ENCODE measurements at regions not wholly inside any gene's neighbourhood (a gene's known extent, or its start where the extent isn't known, plus 50 kb on each side); places are given as distances from the start of the nearest gene placed in this dataset.

GRCh38 chr1:191739544-191739943 is 418.7 kb upstream of the RGS18 start:
- no peak overlapping the region for H3K4me3 ChIP-seq (ENCODE audit: severe bottlenecking)
- H3K4me1 ChIP-seq (ENCODE audit: insufficient read depth, poor library complexity, severe bottlenecking), result no peaks in the 10 kb centered on the region
- no peaks in the 10 kb centered on the region for H3K9me3 ChIP-seq (ENCODE audit: severe bottlenecking)
- no peak overlapping the region for H3K27ac ChIP-seq (ENCODE audit: poor library complexity, severe bottlenecking)
- no peak for DNase-seq (ENCODE audit: low spot score)
- ATAC-seq (ENCODE audit: low read depth), result no peak
- H3K27me3 ChIP-seq (ENCODE audit: insufficient read depth, poor library complexity, severe bottlenecking), result no peaks in the 10 kb centered on the region
- H3K36me3 ChIP-seq (ENCODE audit: low read depth), result no peaks in the 10 kb centered on the region
- no peak for TF ChIP-seq CTCF (IDR thresholded peaks at IDR 0.05; ENCODE audit: poor library complexity, severe bottlenecking)

- Histone ChIP-seq H3K4me3 (ENCODE audit: severe bottlenecking) (no peak overlapping the region), H3K9me3 (ENCODE audit: severe bottlenecking) (no peaks in the 10 kb centered on the region), H3K27me3 (ENCODE audit: insufficient read depth, poor library complexity, severe bottlenecking) (no peaks in the 10 kb centered on the region), H3K4me1 (ENCODE audit: insufficient read depth, poor library complexity, severe bottlenecking) (no peaks in the 10 kb centered on the region), H3K27ac (ENCODE audit: poor library complexity, severe bottlenecking) (no peak overlapping the region), H3K36me3 (ENCODE audit: low read depth) (no peaks in the 10 kb centered on the region)
- DNase-seq (ENCODE audit: low spot score), result no peak
- no peak for TF ChIP-seq CTCF (IDR thresholded peaks at IDR 0.05; ENCODE audit: poor library complexity, severe bottlenecking)
- no peak for ATAC-seq (ENCODE audit: low read depth)
These were observed 405.9 kb upstream of the RGS18 start for GRCh38 chr1:191752342-191752741.

- no peak overlapping the region for H3K4me3 ChIP-seq (ENCODE audit: severe bottlenecking)
- H3K27ac ChIP-seq (ENCODE audit: poor library complexity, severe bottlenecking), result no peak overlapping the region
- no peaks in the 10 kb centered on the region for H3K4me1 ChIP-seq (ENCODE audit: insufficient read depth, poor library complexity, severe bottlenecking)
- H3K9me3 ChIP-seq (ENCODE audit: severe bottlenecking), result no peaks in the 10 kb centered on the region
- no peaks in the 10 kb centered on the region for H3K36me3 ChIP-seq (ENCODE audit: low read depth)
- ATAC-seq (ENCODE audit: low read depth) (no peak), DNase-seq (ENCODE audit: low spot score) (no peak)
- peaks cover 2% of the 10 kb centered on the region for H3K27me3 ChIP-seq (ENCODE audit: insufficient read depth, poor library complexity, severe bottlenecking)
- TF ChIP-seq CTCF (IDR thresholded peaks at IDR 0.05; ENCODE audit: poor library complexity, severe bottlenecking), result no peak
These were observed 398.2 kb upstream of the RGS18 start for GRCh38 chr1:191760016-191760415.

GRCh38 chr1:191788551-191788950 is 369.7 kb upstream of the RGS18 start:
- TF ChIP-seq CTCF (IDR thresholded peaks at IDR 0.05; ENCODE audit: poor library complexity, severe bottlenecking), result no peak
- H3K9me3 ChIP-seq (ENCODE audit: severe bottlenecking), result no peaks in the 10 kb centered on the region
- H3K27ac ChIP-seq (ENCODE audit: poor library complexity, severe bottlenecking), result no peak overlapping the region
- H3K4me1 ChIP-seq (ENCODE audit: insufficient read depth, poor library complexity, severe bottlenecking), result no peaks in the 10 kb centered on the region
- no peak overlapping the region for H3K4me3 ChIP-seq (ENCODE audit: severe bottlenecking)
- H3K36me3 ChIP-seq (ENCODE audit: low read depth), result no peaks in the 10 kb centered on the region
- no peaks in the 10 kb centered on the region for H3K27me3 ChIP-seq (ENCODE audit: insufficient read depth, poor library complexity, severe bottlenecking)
- ATAC-seq (ENCODE audit: low read depth) (no peak), DNase-seq (ENCODE audit: low spot score) (no peak)

GRCh38 chr1:191798178-191798577 is 360.1 kb upstream of the RGS18 start:
- DNase-seq (ENCODE audit: low spot score), result no peak

More at GRCh38 chr1:191798178-191798577, 360.1 kb upstream of the RGS18 start:
- Histone ChIP-seq H3K36me3 (ENCODE audit: low read depth) (no peaks in the 10 kb centered on the region), H3K4me1 (ENCODE audit: insufficient read depth, poor library complexity, severe bottlenecking) (peaks cover 3% of the 10 kb centered on the region), H3K4me3 (ENCODE audit: severe bottlenecking) (no peak overlapping the region), H3K27ac (ENCODE audit: poor library complexity, severe bottlenecking) (no peak overlapping the region), H3K27me3 (ENCODE audit: insufficient read depth, poor library complexity, severe bottlenecking) (no peaks in the 10 kb centered on the region), H3K9me3 (ENCODE audit: severe bottlenecking) (no peaks in the 10 kb centered on the region)
- no peak for ATAC-seq (ENCODE audit: low read depth)
- no peak for TF ChIP-seq CTCF (IDR thresholded peaks at IDR 0.05; ENCODE audit: poor library complexity, severe bottlenecking)
